ENCODE measurements at regions not wholly inside any gene's neighbourhood (a gene's known extent, or its start where the extent isn't known, plus 50 kb on each side); places are given as distances from the start of the nearest gene placed in this dataset.
"Not testable (repeated sequence)": the region's sequence is repeated elsewhere in the genome, so short reads cannot be mapped to it uniquely, and the experiment has no call there.

- Histone ChIP-seq H3K4me1 (no peaks in the 10 kb centered on the region), H3K27ac (no peak overlapping the region), H3K27me3 (no peaks in the 10 kb centered on the region), H3K4me3 (no peak overlapping the region), H3K36me3 (no peaks in the 10 kb centered on the region), H3K9me3 (peaks cover 0 to 8% of the 10 kb centered on the region in 2 donors)
- TF ChIP-seq POLR2A (IDR thresholded peaks at IDR 0.05) (no peak), POLR2AphosphoS5 (IDR thresholded peaks at IDR 0.05) (no peak), CTCF (IDR thresholded peaks at IDR 0.05) (no peak)
- intact Hi-C loops (cut with DNase I; ENCODE audit: low total_unique reads) = no loop called here
- DNase-seq (ENCODE audit: low spot score in 2 of 2) = no peak
Measured at GRCh38 chr5:27875148-27875547, 836.8 kb upstream of the CDH9 start.

GRCh38 chr5:27868292-27868691, 829.9 kb upstream of the CDH9 start:
- Histone ChIP-seq H3K4me3 (no peak overlapping the region), H3K36me3 (no peaks in the 10 kb centered on the region), H3K27ac (no peak overlapping the region), H3K4me1 (no peaks in the 10 kb centered on the region), H3K9me3 (peaks cover 0 to 4% of the 10 kb centered on the region in 2 donors), H3K27me3 (no peaks in the 10 kb centered on the region)
- intact Hi-C loops (cut with DNase I; ENCODE audit: low total_unique reads) = no loop called here
- TF ChIP-seq CTCF (IDR thresholded peaks at IDR 0.05) = no peak
- TF ChIP-seq POLR2AphosphoS5 (IDR thresholded peaks at IDR 0.05) = no peak
- no peak for TF ChIP-seq POLR2A (IDR thresholded peaks at IDR 0.05)
- DNase-seq (ENCODE audit: low spot score in 2 of 2) = no peak

DNA sequence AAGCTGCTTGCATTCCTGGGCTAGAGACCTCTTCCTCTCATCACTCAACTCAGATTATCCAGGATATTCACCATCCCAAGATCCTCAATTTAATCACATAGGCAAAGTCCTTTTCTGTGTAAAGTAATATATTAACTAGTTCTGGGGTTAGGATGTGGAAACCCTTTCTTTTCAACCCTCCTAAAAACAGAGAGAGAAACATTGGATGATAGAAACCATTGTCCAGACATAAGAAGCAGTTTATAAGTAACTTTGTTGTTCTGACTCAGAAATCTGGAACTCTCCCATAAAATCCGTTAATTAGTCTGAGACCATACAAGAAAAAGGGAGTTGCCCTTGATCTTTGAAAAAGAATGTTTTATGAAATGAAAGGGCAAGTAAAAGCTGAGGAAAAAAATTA, 817.1 kb upstream of the CDH9 start:
- no peak overlapping the region for H3K4me3 ChIP-seq
- TF ChIP-seq POLR2A (IDR thresholded peaks at IDR 0.05) = no peak
- no peak for TF ChIP-seq CTCF (IDR thresholded peaks at IDR 0.05)
- TF ChIP-seq POLR2AphosphoS5 (IDR thresholded peaks at IDR 0.05) = no peak
- no peak overlapping the region for H3K27ac ChIP-seq
- H3K36me3 ChIP-seq = no peaks in the 10 kb centered on the region
- intact Hi-C loops (cut with DNase I; ENCODE audit: low total_unique reads) = no loop called here
- H3K27me3 ChIP-seq = no peaks in the 10 kb centered on the region
- no peaks in the 10 kb centered on the region for H3K4me1 ChIP-seq
- DNase-seq (ENCODE audit: low spot score in 2 of 2) = no peak
- peaks cover 0 to 4% of the 10 kb centered on the region in 2 donors for H3K9me3 ChIP-seq

- Histone ChIP-seq H3K36me3 (no peaks in the 10 kb centered on the region), H3K9me3 (no peaks in the 10 kb centered on the region), H3K4me3 (no peak overlapping the region), H3K4me1 (no peaks in the 10 kb centered on the region), H3K27me3 (no peaks in the 10 kb centered on the region), H3K27ac (no peak overlapping the region)
- intact Hi-C loops (cut with DNase I; ENCODE audit: low total_unique reads) = no loop called here
- no peak for TF ChIP-seq CTCF (IDR thresholded peaks at IDR 0.05)
- TF ChIP-seq POLR2AphosphoS5 (IDR thresholded peaks at IDR 0.05) = no peak
- TF ChIP-seq POLR2A (IDR thresholded peaks at IDR 0.05) = no peak
- DNase-seq (ENCODE audit: low spot score in 2 of 2) = no peak
Measured at GRCh38 chr5:27854243-27854852, 816.0 kb upstream of the CDH9 start.

DNA sequence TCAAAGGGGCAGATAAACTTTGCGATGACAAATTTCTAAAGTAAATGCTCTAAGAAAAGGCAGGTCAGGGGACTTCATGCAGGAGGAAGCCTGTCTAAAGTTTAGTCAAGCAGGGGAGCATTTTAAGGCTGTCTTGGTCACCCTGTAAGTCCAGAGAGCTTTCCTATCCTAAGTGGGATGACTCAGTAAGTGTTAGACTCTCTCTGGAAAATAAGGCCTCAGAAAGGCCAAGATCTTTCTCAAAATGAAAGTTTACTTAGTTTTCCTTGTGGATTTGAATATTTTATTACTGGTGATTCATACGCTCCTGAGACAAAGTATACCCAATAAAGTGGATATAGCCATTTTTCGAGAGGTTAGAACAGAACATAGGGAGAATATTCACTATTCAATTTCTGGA, 806.9 kb upstream of the CDH9 start:
- Histone ChIP-seq H3K36me3 (no peaks in the 10 kb centered on the region), H3K9me3 (peaks cover 0 to 15% of the 10 kb centered on the region in 2 donors), H3K4me1 (no peaks in the 10 kb centered on the region), H3K27me3 (no peaks in the 10 kb centered on the region), H3K27ac (no peak overlapping the region), H3K4me3 (no peak overlapping the region)
- DNase-seq (ENCODE audit: low spot score in 2 of 2) = no peak
- no peak for TF ChIP-seq CTCF (IDR thresholded peaks at IDR 0.05)
- no peak for TF ChIP-seq POLR2A (IDR thresholded peaks at IDR 0.05)
- TF ChIP-seq POLR2AphosphoS5 (IDR thresholded peaks at IDR 0.05) = no peak
- intact Hi-C loops (cut with DNase I; ENCODE audit: low total_unique reads) = no loop called here

DNA sequence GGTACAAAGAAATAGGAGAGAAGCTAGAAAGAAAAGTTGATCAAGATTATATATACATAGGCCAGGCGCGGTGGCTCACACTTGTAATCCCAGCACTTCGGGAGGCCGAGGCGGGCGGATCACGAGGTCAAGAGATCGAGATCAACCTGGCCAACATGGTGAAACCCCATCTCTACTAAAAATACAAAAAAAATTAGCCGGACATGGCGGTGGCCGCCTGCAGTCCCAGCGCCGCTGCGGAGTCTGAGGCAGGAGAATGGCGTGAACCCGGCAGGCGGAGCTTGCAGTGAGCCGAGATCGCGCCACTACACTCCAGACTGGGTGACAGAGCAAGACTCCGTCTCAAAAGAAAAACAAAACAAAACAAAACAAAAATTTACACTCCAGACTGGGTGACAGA, 798.3 kb upstream of the CDH9 start:
- not testable (repeated sequence) for H3K9me3 ChIP-seq, H3K27ac ChIP-seq

More for the DNA sequence above, 798.3 kb upstream of the CDH9 start:
- DNase-seq (ENCODE audit: low spot score in 2 of 2); H3K27me3 ChIP-seq; intact Hi-C loops (cut with DNase I; ENCODE audit: low total_unique reads); H3K36me3 ChIP-seq; H3K4me3 ChIP-seq; H3K4me1 ChIP-seq: not testable (repeated sequence)
